ENCODE measurements at regions not wholly inside any gene's neighbourhood (a gene's known extent, or its start where the extent isn't known, plus 50 kb on each side); places are given as distances from the start of the nearest gene placed in this dataset.

GRCh38 chr6:71488186-71488585, 199.6 kb downstream of the OGFRL1 start:
- no peaks in the 10 kb centered on the region for H3K27me3 ChIP-seq (ENCODE audit: insufficient read depth, low read length, poor library complexity, severe bottlenecking)
- no peaks in the 10 kb centered on the region for H3K79me2 ChIP-seq (ENCODE audit: insufficient read depth, low read length)
- no peak overlapping the region for H3K9ac ChIP-seq (ENCODE audit: low read depth, low read length, poor library complexity, severe bottlenecking)
- peaks cover 6% of the 10 kb centered on the region for H3K4me1 ChIP-seq (ENCODE audit: insufficient read depth, low read length, poor library complexity, severe bottlenecking)
- no peaks in the 10 kb centered on the region for H4K20me1 ChIP-seq (ENCODE audit: insufficient read depth, low read length, poor library complexity, severe bottlenecking)
- no peak overlapping the region for H3K4me3 ChIP-seq (ENCODE audit: low read length, poor library complexity, severe bottlenecking)
- no peaks in the 10 kb centered on the region for H3K9me3 ChIP-seq (ENCODE audit: insufficient read depth, low read depth, low read length)
- no peak overlapping the region for H3K4me2 ChIP-seq (ENCODE audit: low read depth, low read length, poor library complexity, severe bottlenecking)
- TF ChIP-seq CTCF (conservative IDR thresholded peaks at IDR 0.05; ENCODE audit: low read length), result no peak
- TF ChIP-seq EZH2phosphoT487 (IDR thresholded peaks at IDR 0.05; ENCODE audit: borderline replicate concordance), result no peak
- H3F3A ChIP-seq (ENCODE audit: low read depth), result no peaks in the 10 kb centered on the region
- no peak overlapping the region for H2AFZ ChIP-seq (ENCODE audit: low read length)
- H3K9me2 ChIP-seq (replicated peaks; ENCODE audit: low read depth, low read length), result no peaks in the 10 kb centered on the region
- H3K36me3 ChIP-seq (ENCODE audit: insufficient read depth, low read length), result no peaks in the 10 kb centered on the region

GRCh38 chr6:71489736-71490135, 201.1 kb downstream of the OGFRL1 start:
- Histone ChIP-seq H3F3A (ENCODE audit: low read depth) (no peaks in the 10 kb centered on the region), H3K9me3 (ENCODE audit: insufficient read depth, low read depth, low read length) (no peaks in the 10 kb centered on the region), H3K4me3 (ENCODE audit: low read length, poor library complexity, severe bottlenecking) (no peak overlapping the region), H4K20me1 (ENCODE audit: insufficient read depth, low read length, poor library complexity, severe bottlenecking) (no peaks in the 10 kb centered on the region), H3K4me2 (ENCODE audit: low read depth, low read length, poor library complexity, severe bottlenecking) (no peak overlapping the region), H3K79me2 (ENCODE audit: insufficient read depth, low read length) (no peaks in the 10 kb centered on the region), H3K36me3 (ENCODE audit: insufficient read depth, low read length) (no peaks in the 10 kb centered on the region), H2AFZ (ENCODE audit: low read length) (no peak overlapping the region), H3K4me1 (ENCODE audit: insufficient read depth, low read length, poor library complexity, severe bottlenecking) (no peaks in the 10 kb centered on the region), H3K9ac (ENCODE audit: low read depth, low read length, poor library complexity, severe bottlenecking) (no peak overlapping the region), H3K27me3 (ENCODE audit: insufficient read depth, low read length, poor library complexity, severe bottlenecking) (no peaks in the 10 kb centered on the region), H3K9me2 (replicated peaks; ENCODE audit: low read depth, low read length) (no peaks in the 10 kb centered on the region)
- TF ChIP-seq EZH2phosphoT487 (IDR thresholded peaks at IDR 0.05; ENCODE audit: borderline replicate concordance) (no peak), CTCF (conservative IDR thresholded peaks at IDR 0.05; ENCODE audit: low read length) (no peak)

- H4K20me1 ChIP-seq (ENCODE audit: insufficient read depth, low read length, poor library complexity, severe bottlenecking), result no peaks in the 10 kb centered on the region
- no peaks in the 10 kb centered on the region for H3K36me3 ChIP-seq (ENCODE audit: insufficient read depth, low read length)
- H3K4me2 ChIP-seq (ENCODE audit: low read depth, low read length, poor library complexity, severe bottlenecking), result no peak overlapping the region
- no peak overlapping the region for H2AFZ ChIP-seq (ENCODE audit: low read length)
- H3K4me1 ChIP-seq (ENCODE audit: insufficient read depth, low read length, poor library complexity, severe bottlenecking), result no peaks in the 10 kb centered on the region
- no peaks in the 10 kb centered on the region for H3K9me2 ChIP-seq (replicated peaks; ENCODE audit: low read depth, low read length)
- no peaks in the 10 kb centered on the region for H3K79me2 ChIP-seq (ENCODE audit: insufficient read depth, low read length)
- no peaks in the 10 kb centered on the region for H3K27me3 ChIP-seq (ENCODE audit: insufficient read depth, low read length, poor library complexity, severe bottlenecking)
- no peak overlapping the region for H3K9ac ChIP-seq (ENCODE audit: low read depth, low read length, poor library complexity, severe bottlenecking)
- H3K4me3 ChIP-seq (ENCODE audit: low read length, poor library complexity, severe bottlenecking), result no peak overlapping the region
- TF ChIP-seq EZH2phosphoT487 (IDR thresholded peaks at IDR 0.05; ENCODE audit: borderline replicate concordance) (no peak), CTCF (conservative IDR thresholded peaks at IDR 0.05; ENCODE audit: low read length) (no peak)
- no peaks in the 10 kb centered on the region for H3K9me3 ChIP-seq (ENCODE audit: insufficient read depth, low read depth, low read length)
- no peaks in the 10 kb centered on the region for H3F3A ChIP-seq (ENCODE audit: low read depth)
These were observed 202.3 kb downstream of the OGFRL1 start for GRCh38 chr6:71490876-71491275.

All from Loucy (cell line).